A673 (cell line): ENCODE measurements at regions not wholly inside any gene's neighbourhood (a gene's known extent, or its start where the extent isn't known, plus 50 kb on each side); places are given as distances from the start of the nearest gene placed in this dataset.

Experiments
- BruUV-seq: library from RNA; stranded (reverse); fragments of 400-500 nt; replicated peaks from 2 replicates; lab custom pipeline; 2021; lab: Mats Ljungman, UMichigan
- CTCF ChIA-PET: fragments of 300-600 bp; sonication (Branson Sonifier 250); formaldehyde crosslinking; loops from one replicate; lab custom pipeline; 2022; ENCODE audit warnings: antibody characterized with exemption; lab: Charles Lee
- POLR2A ChIA-PET: fragments of 300-600 bp; sonication (Branson Sonifier 250); formaldehyde crosslinking; loops from one replicate; lab custom pipeline; 2022; ENCODE audit warnings: antibody characterized with exemption; ENCODE audit not compliant: low non-redundant PET; lab: Charles Lee
- DNase-seq: peaks from one replicate; pipeline ENCODE4 v3.0.0-alpha.2; 2015; ENCODE audit warnings: low spot score
- H3K27ac ChIP-seq: fragments of 200-600 bp; sonication (generic); 2 replicates; pipeline ENCODE4 v1.5.1; 2016; ENCODE audit warnings: mixed run types, low read depth, mild to moderate bottlenecking, mixed read lengths, antibody characterized with exemption, low read length; ENCODE audit not compliant: poor library complexity, severe bottlenecking
- H3K27me3 ChIP-seq: fragments of 200-600 bp; sonication (generic); replicated peaks from 2 replicates; pipeline ENCODE4 v1.6.1; 2017; ENCODE audit warnings: mixed run types, low read depth, mild to moderate bottlenecking, mixed read lengths, antibody characterized with exemption, low read length; ENCODE audit not compliant: insufficient read depth, poor library complexity
- H3K36me3 ChIP-seq: fragments of 200-600 bp; sonication (generic); 2 replicates; pipeline ENCODE4 v1.6.1; 2016; ENCODE audit warnings: mixed run types, mild to moderate bottlenecking, mixed read lengths, antibody characterized with exemption, low read length; ENCODE audit not compliant: insufficient read depth, poor library complexity, severe bottlenecking
- H3K4me1 ChIP-seq: fragments of 200-600 bp; sonication (generic); 2 replicates; pipeline ENCODE4 v1.6.1; 2017; ENCODE audit warnings: mixed run types, mild to moderate bottlenecking, mixed read lengths, antibody characterized with exemption, low read length; ENCODE audit not compliant: insufficient read depth, poor library complexity, severe bottlenecking
- H3K4me3 ChIP-seq: fragments of 200-600 bp; sonication (generic); 2 replicates; pipeline ENCODE4 v1.5.1; 2016; ENCODE audit warnings: low read depth, mixed run types, mild to moderate bottlenecking, mixed read lengths, low read length; ENCODE audit not compliant: poor library complexity, severe bottlenecking
- H3K9me3 ChIP-seq: fragments of 200-600 bp; sonication (generic); 2 replicates; pipeline ENCODE4 v1.6.1; 2016; ENCODE audit warnings: mixed run types, low read depth, mild to moderate bottlenecking, mixed read lengths, antibody characterized with exemption, low read length; ENCODE audit not compliant: poor library complexity, severe bottlenecking
- CTCF ChIP-seq: fragments of 300-800, 200-600 bp; sonication (generic); conservative IDR thresholded peaks from 2 replicates; pipeline ENCODE4 v1.5.1; 2017; ENCODE audit warnings: low read depth, mild to moderate bottlenecking, antibody characterized with exemption, low read length, moderate library complexity, mixed read lengths
- EZH2 ChIP-seq: fragments of 200-600 bp; sonication (generic); IDR thresholded peaks from 2 replicates; pipeline ENCODE4 v1.6.1; 2017; ENCODE audit warnings: borderline replicate concordance, low read depth, mild to moderate bottlenecking, mixed read lengths, antibody characterized with exemption, low read length; ENCODE audit not compliant: poor library complexity, severe bottlenecking
- intact Hi-C: fragments of 100-400 bp; cut with micrococcal nuclease; formaldehyde crosslinking; loops from one replicate; pipeline ENCODE4 v1.10.0; 2022; ENCODE audit not compliant: unreplicated experiment

- TF ChIP-seq EZH2, result no peak
- no peak for TF ChIP-seq CTCF
Observed at GRCh38 chr10:118481871-118482270, 113.6 kb downstream of the PRLHR start.

GRCh38 chr10:118475214-118475613, 120.2 kb downstream of the PRLHR start:
- BruUV-seq, result no TSS peak
- POLR2A ChIA-PET, result interaction anchor here (0.5 kb wide), 1 partner anchor 107 kb away, joined by 3 read pairs; no protein-coding TSS in a partner anchor
- peaks cover 5% of the 10 kb centered on the region for H3K27me3 ChIP-seq
- TF ChIP-seq EZH2, result no peak
- no peak for TF ChIP-seq CTCF
- intact Hi-C loops, result no loop called here
- H3K36me3 ChIP-seq, result no peaks in the 10 kb centered on the region
- no peaks in the 10 kb centered on the region for H3K9me3 ChIP-seq
- no peaks in the 10 kb centered on the region for H3K4me1 ChIP-seq
- DNase-seq, result no peak
- no peak overlapping the region for H3K27ac ChIP-seq
- CTCF ChIA-PET, result interaction anchor here (1.2 kb wide), 1 partner anchor 16 kb away, joined by 4 read pairs; no protein-coding TSS in a partner anchor
- no peak overlapping the region for H3K4me3 ChIP-seq

More at GRCh38 chr10:118481871-118482270, 113.6 kb downstream of the PRLHR start:
- DNase-seq, result no peak
- ChIA-PET CTCF (no interaction called here), POLR2A (no interaction called here)
- no peaks in the 10 kb centered on the region for H3K36me3 ChIP-seq
- H3K27me3 ChIP-seq, result no peaks in the 10 kb centered on the region
- no peaks in the 10 kb centered on the region for H3K4me1 ChIP-seq
- H3K27ac ChIP-seq, result no peak overlapping the region
- H3K4me3 ChIP-seq, result no peak overlapping the region
- no peaks in the 10 kb centered on the region for H3K9me3 ChIP-seq
- BruUV-seq, result no TSS peak
- intact Hi-C loops, result no loop called here

GRCh38 chr10:118474111-118474510, 121.3 kb downstream of the PRLHR start:
- no peak overlapping the region for H3K27ac ChIP-seq
- H3K36me3 ChIP-seq, result no peaks in the 10 kb centered on the region
- BruUV-seq, result no TSS peak
- no peaks in the 10 kb centered on the region for H3K4me1 ChIP-seq
- ChIA-PET CTCF (no interaction called here), POLR2A (no interaction called here)
- DNase-seq, result no peak
- intact Hi-C loops, result no loop called here
- H3K4me3 ChIP-seq, result no peak overlapping the region
- peaks cover 5% of the 10 kb centered on the region for H3K27me3 ChIP-seq
- H3K9me3 ChIP-seq, result no peaks in the 10 kb centered on the region
- TF ChIP-seq CTCF, result no peak
- TF ChIP-seq EZH2, result no peak
